B cell (primary cell): ENCODE measurements at regions not wholly inside any gene's neighbourhood (a gene's known extent, or its start where the extent isn't known, plus 50 kb on each side); places are given as distances from the start of the nearest gene placed in this dataset.

Source experiments
- ATAC-seq: fragments of 200-7000 bp; cut with Tn5 transposase; one replicate; pipeline ENCODE4 v1.10.0; 2021; ENCODE audit warnings: low read depth, mild to moderate bottlenecking, moderate number of reproducible peaks, moderate library complexity
- CTCF ChIA-PET: fragments of 350-600 bp; sonication (Branson Sonifier 250); formaldehyde crosslinking; loops from one replicate; lab custom pipeline; 2021; ENCODE audit warnings: antibody characterized with exemption, inconsistent platforms; lab: Charles Lee
- POLR2A ChIA-PET: fragments of 350-600 bp; sonication (Branson Sonifier 250); formaldehyde crosslinking; loops from one replicate; lab custom pipeline; 2021; ENCODE audit warnings: antibody characterized with exemption; lab: Charles Lee
- DNase-seq: peaks from one replicate; pipeline ENCODE4 v3.0.0; 2013
- H2AFZ ChIP-seq: 2 replicates; pipeline ENCODE4 v1.6.1; 2012; ENCODE audit warnings: mild to moderate bottlenecking, low read depth, low read length; ENCODE audit not compliant: insufficient read depth, poor library complexity, severe bottlenecking
- H3K27ac ChIP-seq, 2 donors: 1 replicate in 1 of 2; 2 replicates in 1 of 2; pipeline ENCODE4 v1.5.1; 2012 to 2013; ENCODE audit warnings: low read length in 2 of 2, mild to moderate bottlenecking in 2 of 2, moderate library complexity in 1 of 2
- H3K27me3 ChIP-seq, 4 experiments: fragments of 200-600 bp in 1 of 4; sonication (generic) in 1 of 4; replicated peaks in 1 of 4; 1 replicate in 2 of 4; 2 replicates in 2 of 4; pipeline versions ENCODE4 v1.6.1 to v1.7.0; 2013 to 2016; ENCODE audit warnings: low read length in 3 of 4, mild to moderate bottlenecking in 2 of 4, mixed read lengths in 1 of 4, moderate library complexity in 1 of 4; ENCODE audit not compliant: insufficient read depth in 4 of 4, control insufficient read depth in 3 of 4; ENCODE audit errors: control extremely low read depth in 1 of 4
- H3K36me3 ChIP-seq, 2 experiments: replicated peaks in 1 of 2; 1 replicate in 1 of 2; 2 replicates in 1 of 2; pipeline versions ENCODE4 v1.6.1 to v1.7.1; 2013; ENCODE audit warnings: low read length in 1 of 2; ENCODE audit not compliant: insufficient read depth in 2 of 2, control insufficient read depth in 1 of 2; ENCODE audit errors: control extremely low read depth in 1 of 2, extremely low read depth in 1 of 2
- H3K4me1 ChIP-seq, 2 donors: fragments of 200-600 bp in 1 of 2; sonication (generic) in 1 of 2; 1 replicate in 1 of 2; 2 replicates in 1 of 2; pipeline versions ENCODE4 v1.5.1 to v1.6.1; 2013 to 2017; ENCODE audit warnings: low read length in 2 of 2; ENCODE audit not compliant: control insufficient read depth in 2 of 2, insufficient read depth in 2 of 2
- H3K4me2 ChIP-seq: replicated peaks from 2 replicates; pipeline ENCODE3; 2012; ENCODE audit warnings: mild to moderate bottlenecking, low read depth, low read length; ENCODE audit not compliant: poor library complexity, severe bottlenecking
- H3K4me3 ChIP-seq, 5 experiments: fragments of 200-600 bp in 1 of 5; sonication (generic) in 1 of 5; 1 replicate in 3 of 5; 2 replicates in 2 of 5; pipeline versions ENCODE4 v1.5.1 to v1.7.0; 2011 to 2016; ENCODE audit warnings: low read length in 4 of 5, mild to moderate bottlenecking in 4 of 5, low read depth in 2 of 5, control low read depth in 1 of 5, moderate library complexity in 1 of 5; ENCODE audit not compliant: insufficient read depth in 1 of 5; ENCODE audit errors: control extremely low read depth in 1 of 5, extremely low read depth in 1 of 5
- H3K79me2 ChIP-seq: fragments of 200-600 bp; sonication (generic); one replicate; pipeline ENCODE4 v1.6.0; 2016; ENCODE audit warnings: low read length; ENCODE audit not compliant: control insufficient read depth, insufficient read depth
- H3K9ac ChIP-seq: fragments of 200-600 bp; sonication (generic); 2 replicates; pipeline ENCODE4 v1.6.1; 2017; ENCODE audit warnings: mild to moderate bottlenecking, low read length, moderate library complexity
- H3K9me3 ChIP-seq, 3 donors: one replicate each; pipeline versions ENCODE4 v1.6.1 to v1.7.1; 2013; ENCODE audit warnings: low read length in 2 of 3; ENCODE audit not compliant: control insufficient read depth in 2 of 3, insufficient read depth in 1 of 3; ENCODE audit errors: control extremely low read depth in 1 of 3
- H4K20me1 ChIP-seq: 2 replicates; pipeline ENCODE4 v1.6.0; 2012; ENCODE audit warnings: mild to moderate bottlenecking, low read length; ENCODE audit not compliant: insufficient read depth, control insufficient read depth, poor library complexity, severe bottlenecking
- H3K27ac Mint-ChIP-seq: one replicate; pipeline ENCODE4 v1.8.0; 2021; ENCODE audit warnings: mixed read lengths
- H3K27me3 Mint-ChIP-seq: one replicate; pipeline ENCODE4 v1.8.0; 2021; ENCODE audit warnings: mixed read lengths
- H3K4me1 Mint-ChIP-seq: one replicate; pipeline ENCODE4 v1.8.0; 2021; ENCODE audit warnings: mixed read lengths
- H3K4me3 Mint-ChIP-seq: one replicate; pipeline ENCODE4 v1.8.0; 2021; ENCODE audit warnings: mixed read lengths
- H3K9me3 Mint-ChIP-seq: one replicate; pipeline ENCODE4 v1.8.0; 2022; ENCODE audit warnings: mixed read lengths; ENCODE audit not compliant: insufficient read depth
- CTCF ChIP-seq: fragments of 200-600 bp; IDR thresholded peaks from one replicate; pipeline ENCODE4 v1.8.0; 2022; ENCODE audit warnings: antibody characterized with exemption, mild to moderate bottlenecking
- EZH2 ChIP-seq: IDR thresholded peaks from 2 replicates; pipeline ENCODE4 v1.6.1; 2012; ENCODE audit warnings: borderline replicate concordance, low read depth, mild to moderate bottlenecking, moderate library complexity, low read length; ENCODE audit not compliant: insufficient read depth, poor library complexity, severe bottlenecking
- WGBS: methylation state at CpG from one replicate; pipeline ENCODE4 v1.1.5; 2013; ENCODE audit warnings: missing lambda C conversion rate; ENCODE audit not compliant: insufficient coverage; 5-methylcytosine and 5-hydroxymethylcytosine counted together
- intact Hi-C: fragments of 100-400 bp; cut with micrococcal nuclease; formaldehyde crosslinking; loops from one replicate; pipeline ENCODE4 v1.10.0; 2022

GRCh38 chr1:181170194-181170593 lies 81.7 kb downstream of the IER5 start:
- intact Hi-C loops = no loop called here
- WGBS = no CpG with 5 or more reads among the region's 3 CpGs

GRCh38 chr1:181172082-181172481 lies 83.6 kb downstream of the IER5 start:
- peaks cover 0 to 15% (median 4%) of the 10 kb centered on the region in 3 donors for H3K9me3 ChIP-seq
- DNase-seq (no peak), ATAC-seq (no peak)
- ChIA-PET POLR2A (no interaction called here), CTCF (interaction anchor here (1.9 kb wide), 1 partner anchor 88 kb away, joined by 4 read pairs; no protein-coding TSS in a partner anchor)
- H3K27me3 ChIP-seq = peaks cover 0 to 2% (median 0%) of the 10 kb centered on the region in 4 experiments
- no peak overlapping the region for H3K27ac Mint-ChIP-seq
- H3K9ac ChIP-seq = no peak overlapping the region
- no peak overlapping the region for H3K4me3 ChIP-seq
- intact Hi-C loops = no loop called here
- H3K4me3 Mint-ChIP-seq = no peak overlapping the region
- no peak overlapping the region for H2AFZ ChIP-seq
- no peaks in the 10 kb centered on the region for H3K4me1 Mint-ChIP-seq
- WGBS = no CpG with 5 or more reads among the region's 1 CpG
- no peak for TF ChIP-seq EZH2
- TF ChIP-seq CTCF = no peak
- H3K27me3 Mint-ChIP-seq = peaks cover 7% of the 10 kb centered on the region
- H3K36me3 ChIP-seq = no peaks in the 10 kb centered on the region
- no peaks in the 10 kb centered on the region for H3K79me2 ChIP-seq
- no peaks in the 10 kb centered on the region for H3K9me3 Mint-ChIP-seq
- H3K27ac ChIP-seq = no peak overlapping the region
- H3K4me1 ChIP-seq = no peaks in the 10 kb centered on the region
- H4K20me1 ChIP-seq = no peaks in the 10 kb centered on the region
- no peak overlapping the region for H3K4me2 ChIP-seq

More at GRCh38 chr1:181170194-181170593, 81.7 kb downstream of the IER5 start:
- Histone ChIP-seq H3K27me3 (peaks cover 0 to 5% (median 0%) of the 10 kb centered on the region in 4 experiments), H3K79me2 (no peaks in the 10 kb centered on the region), H3K27ac (no peak overlapping the region), H3K4me3 (no peak overlapping the region), H4K20me1 (no peaks in the 10 kb centered on the region), H3K9me3 (peaks cover 0 to 15% (median 4%) of the 10 kb centered on the region in 3 donors), H3K36me3 (no peaks in the 10 kb centered on the region), H3K9ac (no peak overlapping the region), H3K4me1 (peaks cover 2 to 6% of the 10 kb centered on the region in 2 donors), H2AFZ (no peak overlapping the region), H3K4me2 (no peak overlapping the region)
- peaks cover 3% of the 10 kb centered on the region for H3K4me1 Mint-ChIP-seq
- H3K27ac Mint-ChIP-seq = no peak overlapping the region
- no peak for TF ChIP-seq EZH2
- no peak for TF ChIP-seq CTCF
- H3K4me3 Mint-ChIP-seq = no peak overlapping the region
- CTCF ChIA-PET = interaction anchor here (1.2 to 6.4 kb wide), 5 partner anchors 17 to 287 kb away, joined by 3 to 60 read pairs (median 4); no protein-coding TSS in a partner anchor
- H3K27me3 Mint-ChIP-seq = peaks cover 3% of the 10 kb centered on the region
- H3K9me3 Mint-ChIP-seq = no peaks in the 10 kb centered on the region
- POLR2A ChIA-PET = no interaction called here
- DNase-seq (no peak), ATAC-seq (no peak)
